ENCODE measurements at regions not wholly inside any gene's neighbourhood (a gene's known extent, or its start where the extent isn't known, plus 50 kb on each side); places are given as distances from the start of the nearest gene placed in this dataset.
"Not testable (repeated sequence)": the region's sequence is repeated elsewhere in the genome, so short reads cannot be mapped to it uniquely, and the experiment has no call there.

GRCh38 chr4:131638781-131639180 lies 1510.3 kb upstream of the PCDH10 start:
- DNase-seq (ENCODE audit: low read depth), result no peak

- DNase-seq (ENCODE audit: low read depth), result no peak
Measured at GRCh38 chr4:131644619-131645018, 1504.5 kb upstream of the PCDH10 start.

- no peak for DNase-seq (ENCODE audit: low read depth)
Measured at GRCh38 chr4:131649227-131649626, 1499.9 kb upstream of the PCDH10 start.

GRCh38 chr4:131650951-131651350 lies 1498.1 kb upstream of the PCDH10 start:
- no peak for DNase-seq (ENCODE audit: low read depth)

GRCh38 chr4:131683314-131683713 lies 1465.8 kb upstream of the PCDH10 start:
- DNase-seq (ENCODE audit: low read depth), result not testable (repeated sequence)

- no peak for DNase-seq (ENCODE audit: low read depth)
Measured at GRCh38 chr4:131721883-131722282, 1427.2 kb upstream of the PCDH10 start.

- DNase-seq (ENCODE audit: low read depth), result not testable (repeated sequence)
Measured at GRCh38 chr4:131723069-131723468, 1426.0 kb upstream of the PCDH10 start.

GRCh38 chr4:131724847-131725246 lies 1424.2 kb upstream of the PCDH10 start:
- DNase-seq (ENCODE audit: low read depth), result peak; percentile 51

- not testable (repeated sequence) for DNase-seq (ENCODE audit: low read depth)
Measured at GRCh38 chr4:131725521-131725920, 1423.6 kb upstream of the PCDH10 start.

- not testable (repeated sequence) for DNase-seq (ENCODE audit: low read depth)
Measured at GRCh38 chr4:131726940-131727339, 1422.2 kb upstream of the PCDH10 start.

- DNase-seq (ENCODE audit: low read depth), result not testable (repeated sequence)
Measured at GRCh38 chr4:131727418-131727817, 1421.7 kb upstream of the PCDH10 start.

GRCh38 chr4:131729205-131729604 lies 1419.9 kb upstream of the PCDH10 start:
- not testable (repeated sequence) for DNase-seq (ENCODE audit: low read depth)

GRCh38 chr4:131729716-131730398 lies 1419.2 kb upstream of the PCDH10 start:
- DNase-seq (ENCODE audit: low read depth), result not testable (repeated sequence)

- not testable (repeated sequence) for DNase-seq (ENCODE audit: low read depth)
Measured at GRCh38 chr4:131730574-131730973, 1418.5 kb upstream of the PCDH10 start.

- not testable (repeated sequence) for DNase-seq (ENCODE audit: low read depth)
Measured at GRCh38 chr4:131732034-131732630, 1417.0 kb upstream of the PCDH10 start.

- DNase-seq (ENCODE audit: low read depth), result not testable (repeated sequence)
Measured at GRCh38 chr4:131734321-131734720, 1414.8 kb upstream of the PCDH10 start.

- not testable (repeated sequence) for DNase-seq (ENCODE audit: low read depth)
Measured at GRCh38 chr4:131734851-131735385, 1414.2 kb upstream of the PCDH10 start.

GRCh38 chr4:131738991-131739390 lies 1410.1 kb upstream of the PCDH10 start:
- DNase-seq (ENCODE audit: low read depth), result not testable (repeated sequence)

GRCh38 chr4:131741836-131742235 lies 1407.3 kb upstream of the PCDH10 start:
- not testable (repeated sequence) for DNase-seq (ENCODE audit: low read depth)

GRCh38 chr4:131742536-131743205 lies 1406.4 kb upstream of the PCDH10 start:
- not testable (repeated sequence) for DNase-seq (ENCODE audit: low read depth)

- not testable (repeated sequence) for DNase-seq (ENCODE audit: low read depth)
Measured at GRCh38 chr4:131743348-131743747, 1405.7 kb upstream of the PCDH10 start.

GRCh38 chr4:131747203-131747602 lies 1401.9 kb upstream of the PCDH10 start:
- DNase-seq (ENCODE audit: low read depth), result not testable (repeated sequence)
